Prostate gland (tissue), 2 donors: ENCODE measurements at regions not wholly inside any gene's neighbourhood (a gene's known extent, or its start where the extent isn't known, plus 50 kb on each side); places are given as distances from the start of the nearest gene placed in this dataset.

Source experiments
- CTCF ChIP-seq, 4 experiments: fragments of 200-600 bp in 2 of 4; fragments of 450-650 bp in 2 of 4; sonication (generic) in 2 of 4; IDR thresholded peaks; 1 replicate in 3 of 4; 2 replicates in 1 of 4; pipeline ENCODE4 v1.5.1; 2016 to 2019; ENCODE audit warnings: antibody characterized with exemption in 4 of 4, mild to moderate bottlenecking in 2 of 4, moderate library complexity in 2 of 4
- POLR2A ChIP-seq: fragments of 450-650 bp; IDR thresholded peaks from one replicate; pipeline ENCODE4 v1.6.1; 2016; ENCODE audit warnings: antibody characterized with exemption, mild to moderate bottlenecking
- POLR2AphosphoS5 ChIP-seq: sonication (generic); formaldehyde crosslinking; IDR thresholded peaks from one replicate; pipeline ENCODE4 v1.6.1; 2017; ENCODE audit warnings: antibody characterized with exemption

GRCh38 chrX:40968180-40968579, 117.1 kb upstream of the USP9X start:
- TF ChIP-seq POLR2AphosphoS5 (no peak), CTCF (IDR thresholded peaks at IDR 0.05) (no peak), POLR2A (no peak)
